ENCODE measurements at regions not wholly inside any gene's neighbourhood (a gene's known extent, or its start where the extent isn't known, plus 50 kb on each side); places are given as distances from the start of the nearest gene placed in this dataset.

GRCh38 chr6:80689716-80690395, 583.4 kb downstream of the BCKDHB start:
- no peak for DNase-seq

- DNase-seq, result no peak
Observed at GRCh38 chr6:80679992-80680391, 573.5 kb downstream of the BCKDHB start.

- no peak for DNase-seq
Observed at GRCh38 chr6:80676386-80676785, 569.9 kb downstream of the BCKDHB start.

- DNase-seq, result no peak
Observed at GRCh38 chr6:80674669-80675068, 568.2 kb downstream of the BCKDHB start.

GRCh38 chr6:80673367-80673766, 566.9 kb downstream of the BCKDHB start:
- DNase-seq, result no peak

- DNase-seq, result no peak
Observed at GRCh38 chr6:80667006-80667405, 560.5 kb downstream of the BCKDHB start.

- no peak for DNase-seq
Observed at GRCh38 chr6:80658926-80659325, 552.5 kb downstream of the BCKDHB start.

- DNase-seq, result no peak
Observed at GRCh38 chr6:80647156-80647555, 540.7 kb downstream of the BCKDHB start.

GRCh38 chr6:80643881-80644280, 537.4 kb downstream of the BCKDHB start:
- DNase-seq, result no peak

GRCh38 chr6:80642452-80642851, 536.0 kb downstream of the BCKDHB start:
- no peak for DNase-seq

GRCh38 chr6:80641591-80641990, 535.1 kb downstream of the BCKDHB start:
- no peak for DNase-seq

GRCh38 chr6:80640176-80640575, 533.7 kb downstream of the BCKDHB start:
- DNase-seq, result no peak

- DNase-seq, result no peak
Observed at GRCh38 chr6:80639181-80639629, 532.7 kb downstream of the BCKDHB start.

- no peak for DNase-seq
Observed at GRCh38 chr6:80638213-80639055, 532.0 kb downstream of the BCKDHB start.

- DNase-seq, result no peak
Observed at GRCh38 chr6:80637312-80637711, 530.8 kb downstream of the BCKDHB start.

GRCh38 chr6:80636689-80637088, 530.2 kb downstream of the BCKDHB start:
- no peak for DNase-seq

- DNase-seq, result no peak
Observed at GRCh38 chr6:80633412-80633811, 526.9 kb downstream of the BCKDHB start.

GRCh38 chr6:80625405-80625804, 518.9 kb downstream of the BCKDHB start:
- DNase-seq, result no peak

- no peak for DNase-seq
Observed at GRCh38 chr6:80623066-80623815, 516.8 kb downstream of the BCKDHB start.

GRCh38 chr6:80622641-80623040, 516.2 kb downstream of the BCKDHB start:
- DNase-seq, result no peak

- DNase-seq, result no peak
Observed at GRCh38 chr6:80618953-80619352, 512.5 kb downstream of the BCKDHB start.

- no peak for DNase-seq
Observed at GRCh38 chr6:80610846-80611245, 504.4 kb downstream of the BCKDHB start.

GRCh38 chr6:80608881-80609280, 502.4 kb downstream of the BCKDHB start:
- DNase-seq, result no peak
